ENCODE measurements at regions not wholly inside any gene's neighbourhood (a gene's known extent, or its start where the extent isn't known, plus 50 kb on each side); places are given as distances from the start of the nearest gene placed in this dataset.

DNA sequence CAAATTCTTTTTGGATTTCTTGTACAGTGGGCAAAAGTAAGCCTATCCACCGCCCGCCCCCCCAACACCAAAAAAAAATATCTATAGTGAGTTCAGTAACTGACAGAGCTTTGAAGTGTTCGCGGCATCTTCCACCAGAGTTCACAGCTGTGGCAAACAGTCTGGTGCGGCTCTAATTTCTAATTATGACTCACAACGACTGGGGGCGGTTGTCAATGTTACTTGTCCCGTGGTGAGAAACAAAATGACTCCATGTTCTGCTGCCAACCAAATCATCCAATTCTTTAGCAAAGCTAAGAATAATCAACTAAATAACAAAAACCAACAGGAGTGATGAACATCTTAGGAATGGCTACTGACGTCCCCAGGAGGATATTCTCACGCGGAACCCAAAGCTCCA, 392.5 kb upstream of the SALL3 start:
- no peaks in the 10 kb centered on the region for H3K4me1 ChIP-seq
- TF ChIP-seq, protein P1, sequence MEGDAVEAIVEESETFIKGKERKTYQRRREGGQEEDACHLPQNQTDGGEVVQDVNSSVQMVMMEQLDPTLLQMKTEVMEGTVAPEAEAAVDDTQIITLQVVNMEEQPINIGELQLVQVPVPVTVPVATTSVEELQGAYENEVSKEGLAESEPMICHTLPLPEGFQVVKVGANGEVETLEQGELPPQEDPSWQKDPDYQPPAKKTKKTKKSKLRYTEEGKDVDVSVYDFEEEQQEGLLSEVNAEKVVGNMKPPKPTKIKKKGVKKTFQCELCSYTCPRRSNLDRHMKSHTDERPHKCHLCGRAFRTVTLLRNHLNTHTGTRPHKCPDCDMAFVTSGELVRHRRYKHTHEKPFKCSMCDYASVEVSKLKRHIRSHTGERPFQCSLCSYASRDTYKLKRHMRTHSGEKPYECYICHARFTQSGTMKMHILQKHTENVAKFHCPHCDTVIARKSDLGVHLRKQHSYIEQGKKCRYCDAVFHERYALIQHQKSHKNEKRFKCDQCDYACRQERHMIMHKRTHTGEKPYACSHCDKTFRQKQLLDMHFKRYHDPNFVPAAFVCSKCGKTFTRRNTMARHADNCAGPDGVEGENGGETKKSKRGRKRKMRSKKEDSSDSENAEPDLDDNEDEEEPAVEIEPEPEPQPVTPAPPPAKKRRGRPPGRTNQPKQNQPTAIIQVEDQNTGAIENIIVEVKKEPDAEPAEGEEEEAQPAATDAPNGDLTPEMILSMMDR (IDR thresholded peaks at IDR 0.05), result no peak
- no peak overlapping the region for H3K27ac ChIP-seq
- intact Hi-C loops (cut with DNase I), result no loop called here
- peaks cover 2% of the 10 kb centered on the region for H3K9me3 ChIP-seq
- ATAC-seq (no peak), DNase-seq (no peak)
- H3K4me3 ChIP-seq, result no peak overlapping the region
- no peaks in the 10 kb centered on the region for H3K27me3 ChIP-seq (ENCODE audit: low read depth)
- no peaks in the 10 kb centered on the region for H3K36me3 ChIP-seq

DNA sequence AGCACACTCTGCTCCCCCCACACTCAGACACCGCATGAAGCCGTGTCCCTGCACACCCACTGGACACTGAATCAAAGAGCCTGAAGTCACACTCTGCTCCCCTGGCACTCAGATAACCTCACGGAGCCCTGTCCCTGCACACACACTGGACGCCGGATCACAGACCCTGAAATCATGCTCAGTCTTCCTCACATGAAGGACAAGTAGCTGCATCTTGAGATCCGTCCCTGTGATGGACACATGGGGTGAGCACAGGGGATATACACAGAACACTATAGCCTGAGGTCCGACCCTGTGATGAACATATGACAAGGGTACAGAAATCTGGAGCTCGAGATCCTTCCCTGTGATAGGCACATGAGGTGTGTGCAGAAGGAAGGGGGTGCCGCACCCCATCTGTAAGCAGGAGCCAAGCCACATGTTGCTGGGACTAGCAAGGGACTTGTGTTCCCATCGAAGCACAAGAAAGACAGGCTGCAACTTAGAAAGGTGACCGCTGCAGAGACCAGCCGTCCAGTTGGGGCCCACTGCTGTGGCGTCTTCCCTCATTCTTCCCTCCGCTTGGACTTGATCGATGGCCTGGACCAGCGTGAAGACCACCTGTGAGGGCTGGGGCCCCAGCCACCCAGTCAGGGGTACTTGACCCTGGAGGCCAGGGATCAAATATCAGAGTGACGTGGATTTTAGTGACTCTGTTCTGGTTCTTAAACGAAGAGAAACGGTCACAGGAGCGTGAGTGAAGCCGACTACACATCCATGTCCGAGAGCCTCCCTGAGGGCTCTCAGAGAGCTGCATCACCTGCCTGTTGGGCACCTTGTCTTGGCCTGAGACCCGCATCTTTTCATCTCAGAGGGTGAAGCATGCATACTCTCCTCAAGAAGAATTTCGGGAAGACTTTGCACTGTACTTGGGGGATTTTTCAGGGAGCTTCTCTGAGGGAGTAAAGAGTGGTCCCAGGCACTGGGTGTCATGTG, 391.7 kb upstream of the SALL3 start:
- Histone ChIP-seq H3K27ac (no peak overlapping the region), H3K9me3 (peaks cover 4% of the 10 kb centered on the region), H3K27me3 (ENCODE audit: low read depth) (no peaks in the 10 kb centered on the region), H3K4me1 (no peaks in the 10 kb centered on the region), H3K36me3 (no peaks in the 10 kb centered on the region), H3K4me3 (no peak overlapping the region)
- ATAC-seq (no peak), DNase-seq (no peak)
- TF ChIP-seq, protein P1 (IDR thresholded peaks at IDR 0.05), result no peak
- intact Hi-C loops (cut with DNase I), result no loop called here

DNA sequence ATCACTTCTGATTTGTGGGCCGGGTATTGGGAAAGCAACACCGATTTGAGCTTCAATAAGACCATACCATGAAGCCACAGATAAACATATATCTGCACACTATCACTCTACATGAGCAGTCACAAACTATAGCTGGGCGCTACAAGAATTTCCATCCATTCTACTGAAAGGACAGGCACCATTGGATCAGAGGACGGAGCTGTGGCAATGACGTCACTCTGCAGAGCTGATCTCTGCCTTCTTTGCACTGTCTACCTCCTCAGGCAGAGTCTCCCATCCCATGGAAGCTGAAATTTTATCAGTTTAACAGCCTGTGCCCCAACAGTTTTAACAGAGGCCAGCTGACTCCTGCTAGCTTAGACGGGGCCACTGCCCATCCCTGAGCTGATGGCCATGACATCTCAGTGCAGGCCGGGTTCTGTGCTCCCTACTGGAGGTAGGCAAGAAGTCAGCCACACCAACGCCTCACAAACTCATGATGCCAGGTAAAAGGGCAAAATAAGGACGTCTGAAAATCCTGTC, 389.6 kb upstream of the SALL3 start:
- Histone ChIP-seq H3K36me3 (no peaks in the 10 kb centered on the region), H3K4me1 (no peaks in the 10 kb centered on the region), H3K27me3 (ENCODE audit: low read depth) (no peaks in the 10 kb centered on the region), H3K9me3 (peaks cover 11% of the 10 kb centered on the region), H3K27ac (no peak overlapping the region), H3K4me3 (no peak overlapping the region)
- ATAC-seq (no peak), DNase-seq (no peak)
- intact Hi-C loops (cut with DNase I), result no loop called here
- TF ChIP-seq, protein P1 (IDR thresholded peaks at IDR 0.05), result no peak

DNA sequence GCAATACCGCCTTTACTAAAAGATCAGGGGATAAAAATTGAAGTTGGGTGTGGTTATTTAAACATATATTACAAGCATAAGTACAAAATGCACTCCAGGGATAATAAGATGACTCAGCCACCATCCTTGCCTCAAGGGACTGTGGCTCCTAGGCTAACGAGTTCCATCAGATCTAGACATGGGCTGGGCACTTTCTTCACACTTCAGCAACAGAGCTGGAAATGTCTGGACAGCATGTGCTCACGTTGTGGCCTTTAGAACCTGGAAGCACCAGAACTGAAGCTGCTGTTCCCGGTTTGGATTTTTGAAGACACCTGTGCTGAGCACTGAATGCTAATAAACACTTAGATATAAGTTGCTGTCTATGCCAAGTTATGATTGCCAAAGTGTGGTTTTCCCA, 384.2 kb upstream of the SALL3 start:
- peaks cover 11% of the 10 kb centered on the region for H3K9me3 ChIP-seq
- intact Hi-C loops (cut with DNase I), result no loop called here
- no peak overlapping the region for H3K4me3 ChIP-seq
- no peak overlapping the region for H3K27ac ChIP-seq
- no peaks in the 10 kb centered on the region for H3K27me3 ChIP-seq (ENCODE audit: low read depth)
- H3K4me1 ChIP-seq, result no peaks in the 10 kb centered on the region
- TF ChIP-seq, protein P1 (IDR thresholded peaks at IDR 0.05), result no peak
- no peak for ATAC-seq
- no peaks in the 10 kb centered on the region for H3K36me3 ChIP-seq
- DNase-seq, result no peak

DNA sequence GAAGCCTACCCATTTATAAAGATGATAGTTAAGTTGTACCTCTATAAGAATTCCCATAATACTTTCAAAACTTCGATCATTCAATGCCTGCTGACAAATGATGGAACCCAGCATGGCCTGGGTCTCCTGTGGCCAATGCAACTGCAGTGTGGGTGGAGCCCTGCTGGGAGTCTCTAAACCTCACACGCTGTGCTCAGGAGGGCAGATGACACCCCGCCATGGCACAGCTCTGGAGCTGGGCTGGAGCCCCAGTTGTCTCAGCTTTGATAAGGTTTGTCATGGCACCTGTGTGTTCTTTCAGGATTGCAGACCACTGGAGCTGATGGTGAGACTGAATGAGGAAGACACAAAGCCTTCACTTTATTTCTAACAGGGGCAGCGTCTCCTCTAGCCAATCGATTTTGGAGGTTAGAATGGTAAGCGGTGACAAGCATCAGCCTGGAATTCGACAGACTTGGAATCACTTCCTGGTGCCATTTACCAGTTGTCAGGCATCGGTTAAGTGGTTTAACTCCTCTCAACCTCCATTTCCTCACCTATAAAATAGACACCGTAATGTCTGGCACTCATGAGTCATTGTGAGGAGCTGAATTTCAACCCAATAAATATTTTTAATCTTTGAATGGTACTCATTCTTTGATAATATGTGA, 383.6 kb upstream of the SALL3 start:
- ATAC-seq (no peak), DNase-seq (no peak)
- peaks cover 11% of the 10 kb centered on the region for H3K9me3 ChIP-seq
- H3K27me3 ChIP-seq (ENCODE audit: low read depth), result no peaks in the 10 kb centered on the region
- H3K4me1 ChIP-seq, result no peaks in the 10 kb centered on the region
- no peaks in the 10 kb centered on the region for H3K36me3 ChIP-seq
- TF ChIP-seq, protein P1 (IDR thresholded peaks at IDR 0.05), result no peak
- intact Hi-C loops (cut with DNase I), result no loop called here
- no peak overlapping the region for H3K27ac ChIP-seq
- H3K4me3 ChIP-seq, result no peak overlapping the region

Data from lower lobe of right lung (tissue), 2 donors.